Coronary artery (tissue), 2 donors: ENCODE measurements at regions not wholly inside any gene's neighbourhood (a gene's known extent, or its start where the extent isn't known, plus 50 kb on each side); places are given as distances from the start of the nearest gene placed in this dataset.
"Not testable (repeated sequence)": the region's sequence is repeated elsewhere in the genome, so short reads cannot be mapped to it uniquely, and the experiment has no call there.

Source experiments
- DNase-seq: peaks from one replicate; pipeline ENCODE4 v3.0.0-alpha.2; 2017; ENCODE audit warnings: low spot score
- H3K27ac ChIP-seq, 2 donors: fragments of 200-600 bp; sonication (generic); one replicate each; pipeline ENCODE4 v1.5.1; 2016 to 2019
- H3K4me3 ChIP-seq: fragments of 200-600 bp; sonication (generic); 2 replicates; pipeline ENCODE4 v1.5.1; 2016; ENCODE audit warnings: mild to moderate bottlenecking, moderate library complexity
- CTCF ChIP-seq: fragments of 200-600 bp; sonication (generic); IDR thresholded peaks from one replicate; pipeline ENCODE4 v1.5.1; 2019; ENCODE audit warnings: antibody characterized with exemption

DNA sequence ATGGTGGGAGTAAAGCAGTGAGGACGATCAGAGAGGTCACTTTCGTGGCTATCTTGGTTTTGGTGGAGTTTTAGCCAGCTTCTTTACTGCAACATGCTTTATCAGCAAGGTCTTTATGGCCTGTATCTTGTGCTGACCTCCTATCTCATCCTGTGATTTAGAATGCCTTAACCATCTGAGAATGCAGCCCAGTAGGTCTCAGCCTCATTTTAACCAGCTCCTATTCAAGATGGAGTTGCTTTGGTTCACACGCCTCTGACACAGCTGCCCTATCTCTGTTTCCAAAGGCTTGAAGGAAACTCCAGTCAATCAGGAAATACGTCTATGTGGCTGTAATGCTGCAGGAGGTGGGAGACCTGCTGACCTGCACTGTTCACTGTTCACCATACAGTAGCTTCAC lies 146.1 kb upstream of the POGK start:
- no peak for TF ChIP-seq CTCF
- Histone ChIP-seq H3K4me3 (no peak overlapping the region), H3K27ac (no peak overlapping the region)
- DNase-seq = no peak

DNA sequence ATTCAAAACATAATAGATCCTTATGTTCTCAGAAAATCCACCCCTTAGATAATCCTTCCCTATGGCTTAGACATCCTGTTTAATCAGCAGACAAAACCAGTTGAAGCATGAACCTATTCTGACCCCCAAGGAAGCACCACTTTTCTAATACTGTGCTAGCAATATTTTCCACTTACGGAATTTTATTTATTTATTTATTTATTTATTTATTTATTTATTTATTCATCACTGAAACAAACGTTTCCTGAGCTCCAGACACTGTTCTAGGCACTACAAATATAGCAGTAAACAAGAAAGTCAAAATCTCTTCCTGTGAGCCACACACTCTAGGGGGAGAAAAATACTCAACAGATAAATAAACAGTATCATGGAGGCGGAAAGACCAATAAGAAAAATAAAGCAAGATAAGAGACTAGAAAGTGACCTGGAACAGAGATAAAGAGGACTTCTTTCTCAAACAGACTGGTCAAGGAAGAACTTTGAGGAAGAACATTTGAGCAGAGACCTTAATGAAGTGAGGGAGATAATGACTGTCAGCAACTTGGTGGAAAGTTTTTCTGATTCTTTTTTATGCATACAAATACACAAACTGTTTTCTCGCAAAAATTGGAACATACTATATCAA lies 145.5 kb upstream of the POGK start:
- DNase-seq = no peak
- TF ChIP-seq CTCF = no peak
- no peak overlapping the region for H3K27ac ChIP-seq
- no peak overlapping the region for H3K4me3 ChIP-seq

DNA sequence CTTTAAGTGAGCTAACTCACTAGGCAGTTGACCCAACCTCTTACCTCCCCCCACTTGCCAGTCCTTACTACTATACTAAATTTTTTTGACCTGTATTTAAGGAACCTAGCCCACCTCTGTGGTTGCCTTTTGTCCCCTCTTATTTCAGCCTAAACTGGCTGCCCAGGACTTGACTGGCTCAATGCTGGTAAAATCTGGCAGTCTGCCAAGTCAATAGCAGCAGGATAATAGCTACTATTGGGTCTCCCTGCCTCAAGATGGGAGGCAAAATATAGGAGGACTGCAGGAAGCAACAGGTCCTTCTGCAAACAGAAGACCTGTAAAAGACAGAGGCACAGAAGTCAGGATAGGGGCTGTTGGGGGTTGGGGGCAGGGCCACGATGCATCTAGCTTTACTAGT lies 144.2 kb upstream of the POGK start:
- no peak for DNase-seq
- no peak for TF ChIP-seq CTCF
- no peak overlapping the region for H3K4me3 ChIP-seq

GRCh38 chr1:166695834-166696233 lies 143.4 kb upstream of the POGK start:
- DNase-seq, H3K4me3 ChIP-seq, H3K27ac ChIP-seq: not testable (repeated sequence)

More for the DNA sequence above, 144.2 kb upstream of the POGK start:
- no peak overlapping the region for H3K27ac ChIP-seq

GRCh38 chr1:166698771-166699170 lies 140.5 kb upstream of the POGK start:
- TF ChIP-seq CTCF = no peak
- H3K27ac ChIP-seq = no peak overlapping the region
- H3K4me3 ChIP-seq = no peak overlapping the region
- DNase-seq = no peak

DNA sequence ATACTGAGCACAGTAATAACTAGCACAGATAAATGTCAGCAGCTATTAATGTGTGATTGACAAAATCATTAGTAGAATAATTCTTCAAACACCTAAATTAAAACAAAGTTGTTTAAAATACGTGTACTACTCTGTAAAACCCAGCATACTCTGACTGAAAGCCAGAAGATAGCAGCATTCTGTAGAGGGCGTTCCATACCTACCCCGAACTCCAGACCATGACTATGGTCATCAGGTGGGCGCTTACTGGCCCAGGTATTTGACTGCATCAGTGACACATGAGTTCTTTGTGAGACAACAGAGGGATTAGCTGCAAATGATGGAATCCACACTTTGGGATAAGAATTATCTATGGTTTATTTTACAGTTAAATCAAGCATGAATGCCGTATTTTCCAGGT lies 139.7 kb upstream of the POGK start:
- DNase-seq = no peak
- no peak for TF ChIP-seq CTCF
- H3K27ac ChIP-seq = no peak overlapping the region
- no peak overlapping the region for H3K4me3 ChIP-seq

GRCh38 chr1:166700696-166701095 lies 138.6 kb upstream of the POGK start:
- TF ChIP-seq CTCF = no peak
- DNase-seq = no peak
- H3K27ac ChIP-seq = no peak overlapping the region
- no peak overlapping the region for H3K4me3 ChIP-seq

GRCh38 chr1:166701603-166702100 lies 137.6 kb upstream of the POGK start:
- TF ChIP-seq CTCF = no peak
- no peak overlapping the region for H3K27ac ChIP-seq
- no peak for DNase-seq
- H3K4me3 ChIP-seq = no peak overlapping the region
